ENCODE measurements at regions not wholly inside any gene's neighbourhood (a gene's known extent, or its start where the extent isn't known, plus 50 kb on each side); places are given as distances from the start of the nearest gene placed in this dataset.

DNA sequence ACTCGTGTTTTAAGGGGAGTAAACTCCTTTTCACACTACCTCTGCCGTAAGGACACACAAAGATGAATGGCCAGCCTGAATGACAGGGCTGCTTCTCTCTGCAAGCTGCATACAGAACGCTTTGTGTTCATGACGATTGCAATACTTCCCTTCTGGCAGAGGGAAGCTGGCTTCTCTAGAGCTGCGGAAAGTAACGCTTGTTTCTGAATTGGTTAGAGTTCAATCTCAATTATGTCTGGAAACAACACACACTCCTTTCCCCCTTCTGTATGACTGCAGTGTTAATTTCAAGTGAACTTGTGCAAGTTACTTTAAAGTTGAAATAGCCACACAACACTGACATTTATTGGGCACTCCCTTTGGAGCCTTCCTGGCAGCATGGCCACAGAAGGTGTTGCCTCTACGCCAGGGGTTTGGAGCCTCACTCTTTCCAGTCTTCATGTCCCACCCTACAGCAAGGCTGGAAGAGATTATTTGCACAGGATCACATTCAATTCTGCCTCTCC is 242.6 kb downstream of the NDFIP2 start:
- H3K4me1 Mint-ChIP-seq (ENCODE audit: low read depth), result no peaks in the 10 kb centered on the region
- no peak overlapping the region for H3K4me3 Mint-ChIP-seq
- ChIA-PET CTCF (no interaction called here), POLR2A (no interaction called here)
- no peak overlapping the region for H3K27ac Mint-ChIP-seq
- H3K9me3 Mint-ChIP-seq (ENCODE audit: insufficient read depth), result no peaks in the 10 kb centered on the region
- no peaks in the 10 kb centered on the region for H3K36me3 Mint-ChIP-seq (ENCODE audit: low read depth)
- no peak for ATAC-seq
- no peak for DNase-seq
- H3K27me3 Mint-ChIP-seq (ENCODE audit: low read depth), result no peaks in the 10 kb centered on the region

DNA sequence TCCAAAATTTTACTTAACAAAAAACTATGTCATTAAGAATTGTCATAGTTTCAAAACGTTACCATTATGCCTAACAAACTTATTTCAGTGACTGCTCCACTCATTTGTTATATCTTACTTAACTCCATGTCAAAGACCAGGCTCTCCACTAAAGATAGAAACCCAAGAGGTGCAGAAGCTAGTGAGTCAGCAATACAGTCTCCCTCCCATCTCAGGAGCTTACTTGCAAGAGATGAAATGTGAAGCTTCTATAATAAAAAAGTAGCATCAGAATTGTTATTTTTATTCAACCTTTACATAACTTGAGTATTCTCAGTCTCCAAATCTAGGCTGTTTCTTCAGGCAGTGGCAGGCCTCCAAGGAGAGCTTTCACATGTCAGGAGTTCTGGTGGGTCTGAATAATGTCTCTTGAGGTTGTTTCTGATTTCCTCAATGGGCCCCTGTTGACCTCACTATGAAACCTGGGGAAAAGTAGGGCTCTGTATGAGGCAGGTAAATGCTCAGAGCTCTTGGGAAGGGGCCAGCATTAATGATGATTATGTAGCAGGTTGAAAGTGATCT is 242.0 kb downstream of the NDFIP2 start:
- DNase-seq, result no peak
- H3K27me3 Mint-ChIP-seq (ENCODE audit: low read depth), result no peaks in the 10 kb centered on the region
- POLR2A ChIA-PET, result no interaction called here
- no peaks in the 10 kb centered on the region for H3K9me3 Mint-ChIP-seq (ENCODE audit: insufficient read depth)
- no peak for ATAC-seq
- CTCF ChIA-PET, result no interaction called here
- no peaks in the 10 kb centered on the region for H3K4me1 Mint-ChIP-seq (ENCODE audit: low read depth)
- no peaks in the 10 kb centered on the region for H3K36me3 Mint-ChIP-seq (ENCODE audit: low read depth)
- H3K27ac Mint-ChIP-seq, result no peak overlapping the region
- H3K4me3 Mint-ChIP-seq, result no peak overlapping the region

DNA sequence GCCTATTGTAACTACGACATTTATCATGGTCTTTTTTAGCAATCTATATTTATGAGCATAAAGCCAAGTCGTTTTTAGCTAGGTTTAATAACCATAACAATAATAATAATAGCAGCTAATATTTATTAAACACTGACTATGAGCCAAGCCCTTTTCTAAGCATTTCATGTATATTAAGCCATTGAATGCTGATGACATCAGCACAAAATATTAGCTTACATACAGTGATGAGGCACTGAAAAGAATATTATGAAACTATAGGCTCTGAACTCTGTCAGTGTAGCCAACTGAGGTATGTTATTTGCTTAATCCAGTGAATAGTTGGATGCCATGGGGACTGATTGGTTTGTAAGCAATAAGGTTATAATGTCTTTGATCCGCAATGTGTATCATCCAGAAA is 235.2 kb downstream of the NDFIP2 start:
- Mint-ChIP-seq H3K27me3 (ENCODE audit: low read depth) (no peaks in the 10 kb centered on the region), H3K4me1 (ENCODE audit: low read depth) (no peaks in the 10 kb centered on the region), H3K4me3 (no peak overlapping the region), H3K36me3 (ENCODE audit: low read depth) (no peaks in the 10 kb centered on the region), H3K9me3 (ENCODE audit: insufficient read depth) (no peaks in the 10 kb centered on the region), H3K27ac (no peak overlapping the region)
- POLR2A ChIA-PET, result no interaction called here
- ATAC-seq (no peak), DNase-seq (no peak)
- CTCF ChIA-PET, result no interaction called here

DNA sequence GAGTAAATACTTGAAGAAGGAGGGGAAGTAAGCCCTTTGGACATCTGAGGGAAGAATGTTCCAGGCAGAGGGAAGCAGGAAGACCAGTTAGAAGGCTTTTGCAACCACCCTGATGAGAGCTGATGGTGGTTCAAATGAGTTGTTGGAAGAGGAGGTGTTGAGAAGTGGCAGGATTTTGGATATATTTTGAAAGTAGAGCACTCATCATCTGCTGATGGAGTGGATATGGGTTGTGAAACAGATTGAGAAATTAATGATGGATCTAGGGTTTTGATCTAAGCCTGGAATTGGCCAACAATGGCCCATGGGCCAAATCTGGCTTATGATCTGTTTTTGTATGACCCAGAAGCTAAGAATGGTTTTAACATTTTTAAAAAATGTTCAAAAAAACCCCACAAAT is 230.7 kb downstream of the NDFIP2 start:
- no peak overlapping the region for H3K4me3 Mint-ChIP-seq
- H3K27me3 Mint-ChIP-seq (ENCODE audit: low read depth), result no peaks in the 10 kb centered on the region
- no peak for DNase-seq
- no peaks in the 10 kb centered on the region for H3K9me3 Mint-ChIP-seq (ENCODE audit: insufficient read depth)
- no peak for ATAC-seq
- H3K4me1 Mint-ChIP-seq (ENCODE audit: low read depth), result no peaks in the 10 kb centered on the region
- no peak overlapping the region for H3K27ac Mint-ChIP-seq
- ChIA-PET POLR2A (no interaction called here), CTCF (interaction anchor here (1.2 kb wide), 1 partner anchor 32 kb away, joined by 3 read pairs; no protein-coding TSS in a partner anchor)
- no peaks in the 10 kb centered on the region for H3K36me3 Mint-ChIP-seq (ENCODE audit: low read depth)

DNA sequence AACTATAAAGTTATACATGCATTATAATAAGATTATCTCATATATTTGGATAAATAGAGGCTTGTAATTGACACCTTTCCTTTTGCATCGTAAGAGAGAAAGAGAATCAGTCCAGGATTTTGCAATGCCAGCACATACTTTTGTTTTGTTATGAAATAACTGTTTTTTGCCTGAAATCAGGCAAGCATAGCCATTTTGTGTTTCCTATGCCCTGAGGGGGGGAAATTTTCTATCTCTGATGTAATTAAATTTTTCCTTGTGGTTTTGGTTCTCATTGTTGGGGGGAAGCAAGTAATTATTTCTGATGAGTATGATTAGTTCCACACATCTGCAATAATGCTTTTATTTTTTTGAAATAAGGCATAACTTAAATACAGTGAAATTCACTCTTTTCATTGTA is 229.4 kb downstream of the NDFIP2 start:
- Mint-ChIP-seq H3K27me3 (ENCODE audit: low read depth) (no peaks in the 10 kb centered on the region), H3K9me3 (ENCODE audit: insufficient read depth) (no peaks in the 10 kb centered on the region), H3K4me3 (no peak overlapping the region), H3K4me1 (ENCODE audit: low read depth) (no peaks in the 10 kb centered on the region), H3K27ac (no peak overlapping the region), H3K36me3 (ENCODE audit: low read depth) (no peaks in the 10 kb centered on the region)
- ATAC-seq, result no peak
- ChIA-PET POLR2A (no interaction called here), CTCF (no interaction called here)
- DNase-seq, result no peak

DNA sequence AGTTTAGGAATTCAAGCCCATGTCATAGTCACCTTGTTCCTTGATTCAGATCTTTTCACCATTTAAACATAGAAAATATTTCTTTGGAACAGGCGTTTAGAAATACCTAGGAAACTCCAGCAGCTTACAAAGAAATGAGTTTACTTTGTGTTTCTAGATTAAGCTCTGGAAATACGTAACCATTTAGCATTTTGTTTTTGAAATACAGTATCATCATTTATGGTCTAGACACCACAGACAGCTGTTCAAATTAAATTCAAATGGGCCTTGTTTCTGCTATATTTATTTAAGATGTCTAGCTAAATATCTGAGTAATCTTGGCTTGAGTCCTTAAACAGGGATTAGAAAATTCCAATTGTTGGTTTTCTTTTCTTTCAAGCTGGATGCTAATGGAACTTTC is 228.5 kb downstream of the NDFIP2 start:
- no peak overlapping the region for H3K27ac Mint-ChIP-seq
- H3K9me3 Mint-ChIP-seq (ENCODE audit: insufficient read depth), result no peaks in the 10 kb centered on the region
- no peaks in the 10 kb centered on the region for H3K27me3 Mint-ChIP-seq (ENCODE audit: low read depth)
- POLR2A ChIA-PET, result no interaction called here
- CTCF ChIA-PET, result no interaction called here
- ATAC-seq (no peak), DNase-seq (no peak)
- no peak overlapping the region for H3K4me3 Mint-ChIP-seq
- no peaks in the 10 kb centered on the region for H3K4me1 Mint-ChIP-seq (ENCODE audit: low read depth)
- H3K36me3 Mint-ChIP-seq (ENCODE audit: low read depth), result no peaks in the 10 kb centered on the region

DNA sequence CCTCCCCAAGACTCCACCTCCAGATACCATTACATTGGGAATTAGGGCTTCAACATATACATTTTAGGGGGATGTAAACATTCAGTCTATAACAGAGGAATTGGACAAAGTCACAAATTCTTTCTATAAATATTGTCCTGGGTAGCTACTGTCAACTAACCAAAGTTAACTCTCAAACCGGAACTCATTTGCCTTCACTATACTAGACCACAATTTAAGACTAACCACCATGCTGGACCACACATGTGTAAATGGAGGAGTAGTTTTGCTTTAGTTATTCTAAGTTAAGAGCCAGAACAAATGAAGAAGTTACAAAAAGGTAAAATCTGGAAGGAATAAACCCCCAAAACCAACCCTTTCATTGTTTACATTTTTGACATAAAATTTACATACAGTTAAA is 222.8 kb downstream of the NDFIP2 start:
- Mint-ChIP-seq H3K27me3 (ENCODE audit: low read depth) (no peaks in the 10 kb centered on the region), H3K4me1 (ENCODE audit: low read depth) (no peaks in the 10 kb centered on the region), H3K36me3 (ENCODE audit: low read depth) (no peaks in the 10 kb centered on the region), H3K9me3 (ENCODE audit: insufficient read depth) (no peaks in the 10 kb centered on the region), H3K27ac (no peak overlapping the region), H3K4me3 (no peak overlapping the region)
- DNase-seq (no peak), ATAC-seq (no peak)
- POLR2A ChIA-PET, result no interaction called here
- CTCF ChIA-PET, result interaction anchor here (0.9 kb wide), 1 partner anchor 25 kb away, joined by 4 read pairs; no protein-coding TSS in a partner anchor

DNA sequence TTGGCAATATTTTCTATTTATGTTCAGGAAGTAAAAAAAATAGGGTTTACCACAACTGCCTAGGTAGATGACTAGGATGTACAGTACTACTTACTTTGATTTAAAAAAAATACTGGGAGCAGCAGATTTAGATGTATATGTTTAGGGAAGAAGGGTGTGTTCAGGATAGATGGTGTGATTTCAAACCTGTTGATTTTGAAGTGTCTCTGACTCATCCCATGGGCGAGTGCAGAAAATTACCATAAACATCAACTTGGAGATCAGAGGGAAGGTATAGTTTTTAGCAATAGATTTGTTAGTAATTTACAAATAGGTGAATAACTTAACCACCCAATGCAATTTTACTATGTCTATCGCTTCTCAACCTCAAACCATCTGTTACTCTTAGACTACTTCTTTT is 214.8 kb downstream of the NDFIP2 start:
- POLR2A ChIA-PET, result no interaction called here
- CTCF ChIA-PET, result interaction anchor here (1.1 kb wide), 1 partner anchor 17 kb away, joined by 3 read pairs; no protein-coding TSS in a partner anchor
- Mint-ChIP-seq H3K4me1 (ENCODE audit: low read depth) (no peaks in the 10 kb centered on the region), H3K27me3 (ENCODE audit: low read depth) (peaks cover 4% of the 10 kb centered on the region), H3K27ac (no peak overlapping the region), H3K9me3 (ENCODE audit: insufficient read depth) (no peaks in the 10 kb centered on the region), H3K36me3 (ENCODE audit: low read depth) (no peaks in the 10 kb centered on the region), H3K4me3 (no peak overlapping the region)
- no peak for ATAC-seq
- DNase-seq, result no peak

DNA sequence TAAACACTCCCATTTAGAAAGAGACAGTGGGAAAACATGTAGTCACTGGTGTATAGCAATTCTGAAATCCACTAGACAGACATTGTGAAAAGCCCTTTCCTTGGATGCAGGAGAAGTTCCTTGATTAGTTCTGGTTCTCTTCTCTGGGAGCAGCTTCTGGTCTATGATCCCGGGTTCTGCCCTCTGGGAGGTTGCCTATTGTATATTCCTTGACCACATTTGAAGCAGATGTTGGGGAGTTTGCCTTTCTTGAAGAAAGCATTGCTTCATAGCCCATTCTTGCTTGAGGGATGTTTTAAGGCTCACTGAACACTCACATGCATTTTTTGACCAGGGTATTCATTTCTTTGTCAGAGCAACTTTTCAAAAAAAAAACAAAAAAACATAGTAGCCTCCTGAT is 211.9 kb downstream of the NDFIP2 start:
- Mint-ChIP-seq H3K4me3 (no peak overlapping the region), H3K4me1 (ENCODE audit: low read depth) (no peaks in the 10 kb centered on the region), H3K27me3 (ENCODE audit: low read depth) (peaks cover 4% of the 10 kb centered on the region), H3K9me3 (ENCODE audit: insufficient read depth) (no peaks in the 10 kb centered on the region), H3K27ac (no peak overlapping the region), H3K36me3 (ENCODE audit: low read depth) (no peaks in the 10 kb centered on the region)
- ATAC-seq (no peak), DNase-seq (no peak)
- POLR2A ChIA-PET, result no interaction called here
- CTCF ChIA-PET, result no interaction called here

DNA sequence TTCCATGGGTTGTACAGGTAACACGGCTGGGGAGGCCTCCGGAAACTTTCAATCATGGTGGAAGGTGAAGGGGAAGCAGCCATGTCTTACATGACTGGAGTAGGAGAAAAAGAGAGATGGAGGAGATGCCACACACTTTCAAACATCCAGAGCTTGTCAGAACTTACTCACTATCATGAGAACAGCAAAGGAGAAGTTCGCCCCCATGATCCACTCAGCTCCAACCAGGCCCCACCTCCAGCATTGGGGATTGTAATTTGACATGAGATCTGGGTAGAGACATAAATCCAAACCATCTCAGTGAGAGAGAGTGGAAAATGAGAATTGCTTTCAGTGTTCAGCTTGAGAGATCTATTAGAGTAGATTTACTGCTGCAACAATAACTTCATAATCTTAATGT is 210.9 kb downstream of the NDFIP2 start:
- Mint-ChIP-seq H3K27ac (no peak overlapping the region), H3K9me3 (ENCODE audit: insufficient read depth) (no peaks in the 10 kb centered on the region), H3K4me1 (ENCODE audit: low read depth) (no peaks in the 10 kb centered on the region), H3K27me3 (ENCODE audit: low read depth) (peaks cover 4% of the 10 kb centered on the region), H3K36me3 (ENCODE audit: low read depth) (no peaks in the 10 kb centered on the region), H3K4me3 (no peak overlapping the region)
- DNase-seq, result no peak
- ChIA-PET POLR2A (no interaction called here), CTCF (no interaction called here)
- ATAC-seq, result no peak

DNA sequence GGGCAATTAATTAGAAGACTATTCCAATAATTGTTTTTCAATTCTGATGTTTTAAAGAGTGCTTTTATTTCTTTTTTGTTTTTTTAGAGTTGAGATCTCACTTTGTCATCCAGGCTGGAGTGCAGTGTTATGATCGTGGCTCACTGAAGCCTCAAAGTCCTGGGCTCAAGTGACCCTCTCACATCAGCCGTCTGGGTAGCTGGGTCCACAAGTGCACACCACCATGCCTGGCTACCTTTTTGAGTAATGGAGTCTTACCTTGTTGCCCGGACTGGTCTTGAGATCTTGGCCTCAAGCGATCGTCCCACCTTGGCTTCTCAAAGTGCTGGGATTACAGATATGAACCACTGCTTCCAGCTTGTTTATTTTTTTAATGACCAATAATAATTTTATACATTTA is 207.8 kb downstream of the NDFIP2 start:
- no peak for DNase-seq
- no peak for ATAC-seq
- Mint-ChIP-seq H3K4me1 (ENCODE audit: low read depth) (no peaks in the 10 kb centered on the region), H3K36me3 (ENCODE audit: low read depth) (no peaks in the 10 kb centered on the region), H3K27ac (no peak overlapping the region), H3K27me3 (ENCODE audit: low read depth) (peaks cover 4% of the 10 kb centered on the region), H3K4me3 (no peak overlapping the region), H3K9me3 (ENCODE audit: insufficient read depth) (no peaks in the 10 kb centered on the region)
- CTCF ChIA-PET, result no interaction called here
- POLR2A ChIA-PET, result no interaction called here

DNA sequence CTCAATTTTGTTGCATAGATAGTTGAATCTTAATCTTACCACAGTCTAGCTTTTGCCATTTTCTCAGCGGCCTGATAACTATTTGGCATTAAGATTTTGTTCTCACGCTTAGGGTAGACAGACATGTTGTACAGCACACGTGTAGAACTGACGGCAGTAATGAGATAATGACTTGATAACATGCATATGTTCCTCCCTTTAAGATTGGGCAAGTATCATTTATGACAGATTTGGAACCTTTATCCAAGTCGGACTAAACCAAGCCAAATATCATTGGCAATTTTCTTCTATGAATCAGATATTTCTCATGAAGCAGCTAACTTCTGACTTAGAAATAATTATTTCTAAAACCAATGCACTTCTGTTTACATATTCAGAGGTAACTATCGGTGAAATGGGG is 205.5 kb downstream of the NDFIP2 start:
- H3K27me3 Mint-ChIP-seq (ENCODE audit: low read depth), result no peaks in the 10 kb centered on the region
- no peak for DNase-seq
- H3K4me1 Mint-ChIP-seq (ENCODE audit: low read depth), result no peaks in the 10 kb centered on the region
- ChIA-PET CTCF (no interaction called here), POLR2A (no interaction called here)
- H3K9me3 Mint-ChIP-seq (ENCODE audit: insufficient read depth), result no peaks in the 10 kb centered on the region
- H3K27ac Mint-ChIP-seq, result no peak overlapping the region
- no peaks in the 10 kb centered on the region for H3K36me3 Mint-ChIP-seq (ENCODE audit: low read depth)
- H3K4me3 Mint-ChIP-seq, result no peak overlapping the region
- ATAC-seq, result no peak

DNA sequence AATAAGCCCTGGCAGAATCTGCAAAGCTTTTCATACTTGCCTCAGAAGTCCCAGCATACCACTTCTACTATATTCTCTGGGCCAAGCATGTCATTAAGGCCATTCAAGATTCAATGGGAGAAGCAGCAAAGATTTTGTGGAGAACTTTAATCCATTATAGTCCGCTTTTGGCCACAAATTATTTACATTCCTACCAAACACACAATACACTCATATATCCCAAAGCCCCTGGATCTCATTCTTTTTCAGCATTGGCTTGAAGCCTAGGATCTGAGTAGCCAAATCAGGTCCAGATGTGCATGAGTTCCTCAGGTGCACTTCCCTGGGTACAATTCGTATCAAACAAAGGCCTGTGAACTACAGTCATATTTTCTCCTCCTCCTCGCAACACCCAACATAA is 203.4 kb downstream of the NDFIP2 start:
- ChIA-PET POLR2A (no interaction called here), CTCF (interaction anchor here (1.1 kb wide), 1 partner anchor 10 kb away, joined by 3 read pairs; no protein-coding TSS in a partner anchor)
- no peaks in the 10 kb centered on the region for H3K9me3 Mint-ChIP-seq (ENCODE audit: insufficient read depth)
- ATAC-seq (no peak), DNase-seq (no peak)
- H3K4me3 Mint-ChIP-seq, result no peak overlapping the region
- no peak overlapping the region for H3K27ac Mint-ChIP-seq
- H3K36me3 Mint-ChIP-seq (ENCODE audit: low read depth), result no peaks in the 10 kb centered on the region
- no peaks in the 10 kb centered on the region for H3K4me1 Mint-ChIP-seq (ENCODE audit: low read depth)
- peaks cover under 1% of the 10 kb centered on the region for H3K27me3 Mint-ChIP-seq (ENCODE audit: low read depth)

All from activated CD8-positive, alpha-beta T cell treated with anti-CD3 and anti-CD28 coated beads, Interleukin-2, amount 10 ng/mL, durations not matched to agents 7 days and 5 days (primary cell).